Body of pancreas (tissue), 4 donors: ENCODE measurements at regions not wholly inside any gene's neighbourhood (a gene's known extent, or its start where the extent isn't known, plus 50 kb on each side); places are given as distances from the start of the nearest gene placed in this dataset.

Source experiments
- CTCF ChIP-seq, 7 experiments: fragments of 450-650 bp in 4 of 7; fragments of 200-600 bp in 3 of 7; sonication (generic) in 3 of 7; IDR thresholded peaks; one replicate each; pipeline ENCODE4 v1.5.1; 2016 to 2019; ENCODE audit warnings: antibody characterized with exemption in 7 of 7
- POLR2A ChIP-seq, 3 donors: fragments of 450-650 bp; IDR thresholded peaks; one replicate each; pipeline ENCODE4 v1.6.1; 2016; ENCODE audit warnings: antibody characterized with exemption in 3 of 3, mild to moderate bottlenecking in 2 of 3

- TF ChIP-seq POLR2A (IDR thresholded peaks at IDR 0.05): no peak
- no peak for TF ChIP-seq CTCF (IDR thresholded peaks at IDR 0.05)
These were observed 217.2 kb upstream of the CFAP20DC start for GRCh38 chr3:59267021-59267420.
